Activated CD4-positive, CD25-positive, alpha-beta regulatory T cell treated with anti-CD3 and anti-CD28 coated beads, Interleukin-2, amount 50 U/mL, for 16 hours (primary cell): ENCODE measurements at regions not wholly inside any gene's neighbourhood (a gene's known extent, or its start where the extent isn't known, plus 50 kb on each side); places are given as distances from the start of the nearest gene placed in this dataset.

ENCODE experiments used
- DNase-seq: peaks from one replicate; pipeline ENCODE4 v3.0.0-alpha.2; 2020; ENCODE audit warnings: low read depth, low spot score

- DNase-seq = no peak
These were observed 111.6 kb downstream of the HTR5A start for GRCh38 chr7:155181768-155182167.

DNA sequence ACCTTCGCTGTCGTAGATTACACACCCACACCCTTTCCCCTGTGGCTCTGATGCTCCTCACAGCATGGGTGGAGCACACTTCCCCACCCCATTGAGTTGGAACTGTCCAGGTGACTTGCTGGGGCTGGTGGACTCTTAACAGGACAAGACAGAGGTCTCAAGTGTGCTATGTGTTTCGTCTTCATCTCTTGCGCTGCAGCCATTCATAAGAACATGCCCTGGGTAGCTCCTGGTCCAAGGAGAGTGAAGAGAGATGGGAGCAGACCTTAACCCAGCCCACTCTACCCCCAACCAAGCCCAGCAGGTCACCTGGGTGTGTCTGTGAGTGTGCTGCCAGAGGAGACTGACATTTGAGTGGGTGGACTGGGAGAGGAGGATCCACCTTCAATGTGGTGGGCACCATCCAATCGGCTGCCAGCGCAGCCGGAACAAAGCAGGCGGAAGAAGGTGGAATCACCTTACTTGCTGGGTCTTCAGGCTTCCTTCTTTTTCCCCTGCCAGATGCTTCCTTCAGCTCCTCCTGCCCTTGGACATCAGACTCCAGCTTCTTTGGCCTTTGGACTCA is 112.4 kb downstream of the HTR5A start:
- no peak for DNase-seq

DNA sequence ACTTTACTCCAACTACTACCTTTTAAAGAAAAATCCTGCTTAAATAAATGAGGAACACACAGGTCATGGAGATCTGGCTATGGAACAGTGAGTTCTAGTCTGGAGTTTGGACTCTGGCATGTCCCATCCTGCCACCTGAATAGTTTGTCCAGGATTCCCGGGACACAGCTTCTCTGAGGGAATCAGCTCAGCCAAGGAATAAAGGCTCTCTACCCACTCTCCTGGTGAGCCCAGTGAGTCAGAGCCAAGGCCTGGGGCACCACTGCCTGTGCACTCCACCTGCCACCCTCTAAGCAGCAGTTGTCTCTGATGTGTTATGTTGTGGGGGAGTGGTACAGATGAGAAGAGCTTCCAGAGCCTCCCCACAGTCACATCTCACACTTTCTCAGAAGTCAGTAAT is 113.5 kb downstream of the HTR5A start:
- no peak for DNase-seq

DNA sequence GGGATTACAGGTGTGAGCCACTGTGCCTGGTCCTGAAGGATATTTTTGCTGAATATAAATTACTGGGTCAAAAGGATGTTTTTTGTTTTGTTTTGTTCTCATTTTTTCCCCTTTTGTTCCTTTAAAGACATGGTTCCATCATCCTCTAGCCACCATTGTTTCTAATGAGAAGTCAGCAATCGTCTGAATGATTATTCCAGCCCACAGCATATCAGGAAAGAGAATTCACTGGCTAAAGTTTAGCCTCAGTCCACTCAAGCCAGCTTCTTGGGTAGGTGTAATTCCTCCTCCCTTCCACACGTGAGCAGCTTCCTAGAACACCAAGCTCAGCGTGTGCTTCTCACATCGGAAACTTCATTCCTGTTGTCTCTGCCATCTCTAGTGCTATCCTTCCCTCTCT is 112.8 kb upstream of the INSIG1 start:
- DNase-seq = no peak

DNA sequence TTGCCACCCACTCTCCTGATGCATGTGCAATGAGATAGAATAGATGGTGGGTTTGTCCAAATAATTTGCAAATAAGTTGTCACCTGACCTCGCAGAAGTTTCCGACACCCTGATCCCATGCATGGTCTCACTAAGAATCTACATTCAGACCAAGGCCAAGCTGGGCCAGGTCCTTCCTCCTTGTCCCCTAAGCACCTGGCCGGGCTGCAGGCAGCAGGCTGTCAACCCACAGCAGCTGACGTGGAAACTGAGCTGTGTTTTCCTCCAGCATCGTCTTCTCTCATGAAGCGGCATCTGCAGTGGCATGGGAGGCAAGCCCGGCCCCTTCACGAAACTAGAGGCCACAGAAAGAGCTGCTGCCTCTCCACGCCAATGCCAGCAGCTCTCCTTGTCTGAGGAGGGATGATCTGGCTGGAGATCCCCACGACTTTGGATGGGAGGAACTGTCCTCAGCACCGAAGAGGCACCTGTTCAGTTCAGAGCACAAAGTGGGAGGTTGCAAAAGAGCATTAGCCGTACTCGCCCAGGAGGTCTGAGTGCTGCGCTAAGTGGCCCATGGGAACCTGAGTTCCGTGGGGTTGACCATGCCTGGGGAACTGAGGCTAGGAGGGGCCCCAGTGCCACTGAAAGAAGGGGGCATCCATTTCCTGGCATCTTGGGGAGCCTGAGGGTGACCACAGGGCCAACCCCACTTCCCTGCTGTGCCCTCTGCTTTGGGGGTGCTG is 110.5 kb upstream of the INSIG1 start:
- DNase-seq = no peak

DNA sequence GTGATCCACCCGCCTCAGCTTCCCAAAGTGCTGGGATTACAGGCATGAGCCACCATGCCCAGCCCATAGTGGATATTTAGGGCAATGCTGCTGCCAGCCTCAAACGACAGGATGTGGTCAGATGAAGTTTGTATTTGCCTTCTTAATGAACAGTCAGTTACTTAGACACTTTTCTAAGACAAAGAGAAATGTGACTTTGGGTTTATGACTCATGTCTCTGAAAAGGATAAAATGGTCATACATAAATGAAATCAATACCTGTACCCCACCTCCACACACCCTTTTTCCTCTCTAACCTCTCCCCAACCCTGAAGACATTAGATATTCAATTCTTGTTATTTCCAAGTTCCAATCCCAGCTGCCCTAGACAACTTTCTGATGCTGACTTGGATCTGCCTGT is 109.3 kb upstream of the INSIG1 start:
- no peak for DNase-seq

GRCh38 chr7:155188821-155189581 is 108.7 kb upstream of the INSIG1 start:
- no peak for DNase-seq

DNA sequence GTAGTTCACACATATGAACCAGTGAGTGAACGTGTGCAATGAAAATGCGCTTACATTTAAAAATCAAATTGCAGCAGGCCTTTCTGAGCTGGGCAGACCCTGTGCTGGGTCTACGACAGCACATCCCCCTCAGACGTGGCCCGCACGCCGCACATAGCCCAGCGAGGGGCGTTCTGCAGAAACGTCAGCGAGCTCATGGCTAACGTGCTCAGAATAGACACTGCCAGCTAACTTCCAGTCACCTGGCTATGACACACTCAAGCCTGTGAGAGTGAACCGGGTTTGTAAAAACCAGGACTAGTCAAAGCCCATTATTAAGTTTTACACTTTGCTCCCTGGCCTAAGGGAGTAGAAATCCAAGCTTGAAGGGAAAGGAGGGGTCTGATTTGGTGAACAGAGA is 108.1 kb upstream of the INSIG1 start:
- no peak for DNase-seq

DNA sequence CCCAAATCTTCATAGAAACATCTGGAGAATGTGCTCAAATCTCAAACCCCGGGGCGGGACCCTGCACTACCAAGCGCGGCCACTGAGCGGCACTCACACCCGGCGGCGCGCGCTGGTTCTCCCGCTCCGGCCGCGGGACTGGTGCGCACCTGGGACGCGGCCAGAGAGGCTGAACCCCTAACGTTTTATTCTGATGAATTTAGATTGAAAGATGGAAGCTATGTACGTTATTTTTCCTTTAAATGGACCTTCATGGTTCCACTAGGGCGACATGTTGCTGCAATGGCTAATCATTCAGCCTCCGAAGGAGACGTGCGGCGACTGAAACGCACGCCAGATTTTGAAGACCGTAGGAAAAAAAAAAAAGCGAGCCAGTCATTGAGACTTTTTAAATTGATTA is 107.0 kb upstream of the INSIG1 start:
- DNase-seq = peak; percentile 31

DNA sequence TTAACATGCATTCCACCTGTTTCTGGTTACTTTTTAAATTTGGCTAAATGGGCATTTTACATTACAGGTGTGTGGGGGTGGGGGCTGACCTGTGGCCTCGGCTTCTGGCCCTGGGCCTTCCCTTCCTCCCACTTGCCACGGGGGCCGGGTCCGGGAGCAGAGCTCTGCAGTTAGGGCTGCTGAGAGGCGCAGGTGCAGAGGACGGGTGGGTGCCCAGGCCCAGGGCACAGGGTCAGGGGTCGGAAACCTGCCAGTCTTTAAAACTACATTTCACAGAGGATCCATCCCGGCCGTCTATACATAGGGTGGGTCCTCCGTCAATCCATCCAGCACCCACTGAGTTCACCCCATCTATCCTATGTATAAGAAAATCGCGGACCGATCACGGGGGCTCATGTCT is 106.5 kb upstream of the INSIG1 start:
- DNase-seq = no peak

- DNase-seq = no peak
These were observed 105.7 kb upstream of the INSIG1 start for GRCh38 chr7:155191901-155192478.

DNA sequence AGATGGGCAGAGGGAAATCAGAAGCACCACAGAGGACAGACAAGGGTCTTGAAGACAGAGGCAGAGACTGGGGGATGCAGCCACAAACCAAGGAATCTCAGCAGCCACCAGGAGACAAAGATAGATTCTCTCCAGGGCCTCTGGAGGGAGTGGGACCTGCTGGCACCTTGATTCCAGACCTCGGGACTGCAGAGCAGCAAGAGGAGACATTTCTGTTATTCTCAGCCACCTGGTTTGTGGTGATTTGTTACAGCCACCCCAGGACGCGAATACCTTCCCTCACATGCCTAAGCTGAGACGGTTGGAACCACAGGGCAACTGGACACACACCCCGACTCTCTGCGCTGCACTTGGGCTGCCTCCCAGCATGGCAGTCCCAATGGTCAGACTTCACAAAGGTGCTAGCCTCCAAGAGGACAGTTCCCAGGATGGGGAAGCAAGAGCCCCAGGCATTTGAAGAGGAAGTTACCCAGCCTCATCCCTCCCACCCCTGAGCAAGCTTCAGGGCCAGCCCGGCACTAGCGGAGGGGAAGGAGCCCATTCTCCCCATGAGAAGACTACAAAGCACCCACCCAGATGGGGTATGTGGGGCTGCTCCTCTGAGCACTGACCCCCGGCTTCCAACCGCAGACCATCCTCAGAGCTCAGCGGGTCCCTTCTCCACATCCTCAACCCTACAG is 104.6 kb upstream of the INSIG1 start:
- no peak for DNase-seq

DNA sequence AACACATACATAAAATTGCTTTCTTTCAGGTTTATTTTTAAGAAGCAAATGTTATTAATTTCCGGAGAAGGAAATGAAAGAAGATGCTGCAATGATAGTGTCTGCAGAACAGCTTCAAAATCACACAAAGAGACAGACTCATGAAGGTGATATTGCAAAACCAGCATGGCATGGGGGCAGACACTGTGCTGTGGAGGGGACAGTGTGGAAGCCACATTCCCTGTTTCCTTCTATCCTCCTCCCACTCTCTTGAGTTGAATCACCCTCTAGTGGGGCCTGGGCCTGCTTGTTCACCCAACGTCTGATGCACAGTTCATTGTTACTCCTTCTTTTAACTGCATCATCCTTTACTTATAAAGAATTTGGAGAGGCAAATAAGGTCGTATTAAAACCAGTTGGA is 104.0 kb upstream of the INSIG1 start:
- no peak for DNase-seq

- no peak for DNase-seq
These were observed 103.1 kb upstream of the INSIG1 start for GRCh38 chr7:155194382-155195140.

DNA sequence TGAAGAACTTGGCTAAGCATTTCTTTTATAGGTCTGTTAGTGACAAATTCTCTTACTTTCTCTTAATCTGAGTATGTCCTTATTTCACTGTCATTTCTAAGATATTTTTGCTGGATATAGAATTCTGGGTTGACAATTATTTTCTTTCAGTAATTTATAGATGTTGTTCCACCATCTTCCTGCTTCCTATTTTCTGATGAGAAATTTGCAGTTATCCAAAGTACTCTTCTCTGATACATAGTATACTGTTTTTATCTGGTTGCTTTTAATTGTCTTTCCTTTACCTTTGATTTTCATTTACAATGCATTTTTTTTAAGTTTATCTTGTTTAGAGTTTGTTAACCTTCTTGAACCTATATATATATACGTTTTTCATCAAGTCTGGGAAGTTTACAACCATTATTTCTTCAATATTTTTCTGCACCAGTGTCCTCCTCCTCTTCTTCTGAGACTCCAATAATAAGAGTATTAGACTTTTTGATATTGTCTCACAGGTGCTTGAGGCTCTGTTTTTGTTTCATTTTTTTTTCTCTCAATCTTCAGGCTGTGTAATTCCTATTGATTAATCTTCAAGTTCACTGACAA is 101.6 kb upstream of the INSIG1 start:
- DNase-seq = no peak

GRCh38 chr7:155198196-155198892 is 99.3 kb upstream of the INSIG1 start:
- DNase-seq = no peak

DNA sequence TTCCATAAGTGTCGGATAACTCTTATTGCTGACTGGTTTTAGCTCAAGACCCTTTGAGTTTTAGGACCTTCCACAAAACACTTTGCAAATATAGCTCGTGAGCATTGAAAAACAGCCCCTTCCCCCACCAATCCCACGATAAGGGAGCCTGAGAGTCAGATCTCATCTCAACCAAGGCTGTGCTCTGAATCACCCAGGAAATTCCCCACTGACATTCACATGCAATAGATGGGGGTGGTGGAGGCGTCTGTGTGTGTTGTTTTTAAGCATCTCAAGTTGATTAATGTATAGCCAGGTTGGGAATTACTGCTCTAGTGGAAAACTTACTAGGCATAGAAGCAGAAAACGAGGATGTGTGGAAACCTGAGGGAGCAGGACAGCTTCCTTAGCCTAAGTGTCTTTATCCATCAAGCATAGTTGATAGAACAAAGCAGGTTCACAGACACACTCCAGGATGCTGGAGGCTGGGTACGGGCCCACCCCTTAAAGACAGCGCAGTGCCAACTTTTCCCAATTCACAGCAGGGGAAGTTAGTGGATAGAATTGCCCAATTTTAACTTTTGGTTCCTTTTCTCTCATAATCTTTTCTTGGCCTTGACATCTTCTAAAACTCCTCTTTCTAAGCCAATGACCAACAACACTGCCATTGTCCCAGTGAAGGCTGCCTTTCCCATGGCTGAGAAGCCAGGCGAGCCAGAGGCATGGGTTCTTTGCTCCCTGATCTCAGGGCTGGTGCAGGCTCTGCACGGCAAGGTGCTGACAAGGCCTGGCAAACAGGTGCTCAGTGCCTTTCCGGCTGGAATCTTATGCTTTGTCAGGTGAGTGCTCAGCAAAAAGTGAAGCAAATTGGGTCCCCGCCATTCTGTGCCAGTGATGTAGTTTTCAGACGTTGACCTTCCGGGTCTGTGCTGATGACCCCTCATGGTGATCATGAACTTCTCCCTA is 98.5 kb upstream of the INSIG1 start:
- peak; percentile 52 for DNase-seq

DNA sequence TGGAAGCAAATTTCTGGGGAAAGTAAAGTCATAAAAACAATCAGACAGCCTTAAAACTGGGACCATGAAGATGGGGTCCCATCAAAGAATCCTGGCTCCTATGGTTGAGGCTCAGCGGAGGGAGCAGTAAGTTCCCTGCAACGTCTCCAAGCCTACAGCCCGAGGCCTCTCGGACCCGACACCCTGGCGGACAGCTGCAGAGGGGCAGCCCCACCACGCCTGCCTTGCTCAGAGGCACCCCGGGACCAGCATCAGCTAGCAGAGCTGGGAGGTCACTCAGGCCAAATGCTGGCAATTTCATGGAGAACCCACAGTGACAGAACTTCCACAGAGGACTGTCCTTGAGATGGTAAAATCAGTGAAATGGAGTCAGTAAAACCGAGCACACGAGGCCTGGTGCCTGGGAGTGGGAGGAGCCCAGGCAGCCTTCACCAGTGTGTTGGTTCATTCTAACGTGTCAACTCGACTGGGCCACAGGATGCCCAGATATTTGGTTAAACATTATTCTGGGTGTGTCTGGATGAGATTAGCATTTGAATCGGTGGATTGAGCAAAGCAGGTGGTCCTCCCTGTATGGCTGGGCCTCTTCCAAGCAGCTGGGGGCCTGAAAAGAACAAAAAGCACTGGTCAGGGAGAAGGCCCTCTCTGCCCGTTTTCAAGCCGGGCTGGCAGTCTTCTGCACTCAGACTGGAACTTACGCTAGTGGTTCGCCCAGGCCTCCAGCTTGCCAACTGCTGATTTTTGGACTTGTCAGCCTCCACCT is 96.2 kb upstream of the INSIG1 start:
- no peak for DNase-seq
